ENCODE measurements at regions not wholly inside any gene's neighbourhood (a gene's known extent, or its start where the extent isn't known, plus 50 kb on each side); places are given as distances from the start of the nearest gene placed in this dataset.

GRCh38 chrX:121987163-121987562 is 939.8 kb downstream of the GLUD2 start:
- Mint-ChIP-seq H3K4me1 (ENCODE audit: low read depth, unreplicated experiment) (no peaks in the 10 kb centered on the region), H3K9me3 (ENCODE audit: unreplicated experiment) (no peaks in the 10 kb centered on the region), H3K27ac (ENCODE audit: unreplicated experiment) (no peak overlapping the region), H3K27me3 (ENCODE audit: insufficient read depth, unreplicated experiment) (no peaks in the 10 kb centered on the region), H3K36me3 (ENCODE audit: insufficient read depth, unreplicated experiment) (no peaks in the 10 kb centered on the region), H3K4me3 (ENCODE audit: unreplicated experiment) (no peak overlapping the region)
- intact Hi-C loops (cut with micrococcal nuclease; ENCODE audit: unreplicated experiment) = no loop called here
- BruUV-seq (replicated peaks) = no TSS peak
- Histone ChIP-seq H3K9me3 (no peaks in the 10 kb centered on the region), H3K36me3 (ENCODE audit: control insufficient read depth, insufficient read depth, low read length) (no peaks in the 10 kb centered on the region), H3K4me3 (ENCODE audit: low read depth, low read length) (no peak overlapping the region), H3K27me3 (replicated peaks; ENCODE audit: control insufficient read depth, insufficient read depth, low read length) (no peaks in the 10 kb centered on the region), H3K4me1 (no peaks in the 10 kb centered on the region)
- POLR2A ChIA-PET = no interaction called here
- CTCF ChIA-PET = no interaction called here
- no peak for TF ChIP-seq CTCF (IDR thresholded peaks at IDR 0.05; ENCODE audit: insufficient read depth in 1 of 2, low read depth in 1 of 2, low read length in 1 of 2, severe bottlenecking in 1 of 2, unreplicated experiment in 1 of 2)
- DNase-seq = no peak

GRCh38 chrX:121987835-121988234 is 940.4 kb downstream of the GLUD2 start:
- H3K36me3 ChIP-seq (ENCODE audit: control insufficient read depth, insufficient read depth, low read length) = no peaks in the 10 kb centered on the region
- H3K4me3 ChIP-seq (ENCODE audit: low read depth, low read length) = no peak overlapping the region
- ChIA-PET CTCF (no interaction called here), POLR2A (no interaction called here)
- Mint-ChIP-seq H3K27ac (ENCODE audit: unreplicated experiment) (no peak overlapping the region), H3K4me3 (ENCODE audit: unreplicated experiment) (no peak overlapping the region), H3K9me3 (ENCODE audit: unreplicated experiment) (no peaks in the 10 kb centered on the region), H3K36me3 (ENCODE audit: insufficient read depth, unreplicated experiment) (no peaks in the 10 kb centered on the region), H3K4me1 (ENCODE audit: low read depth, unreplicated experiment) (no peaks in the 10 kb centered on the region), H3K27me3 (ENCODE audit: insufficient read depth, unreplicated experiment) (no peaks in the 10 kb centered on the region)
- TF ChIP-seq CTCF (IDR thresholded peaks at IDR 0.05; ENCODE audit: insufficient read depth in 1 of 2, low read depth in 1 of 2, low read length in 1 of 2, severe bottlenecking in 1 of 2, unreplicated experiment in 1 of 2) = no peak
- no peak for DNase-seq
- H3K27me3 ChIP-seq (replicated peaks; ENCODE audit: control insufficient read depth, insufficient read depth, low read length) = no peaks in the 10 kb centered on the region
- intact Hi-C loops (cut with micrococcal nuclease; ENCODE audit: unreplicated experiment) = no loop called here
- no TSS peak for BruUV-seq (replicated peaks)
- H3K9me3 ChIP-seq = no peaks in the 10 kb centered on the region
- no peaks in the 10 kb centered on the region for H3K4me1 ChIP-seq

GRCh38 chrX:122004127-122004526 is 956.7 kb downstream of the GLUD2 start:
- H3K36me3 Mint-ChIP-seq (ENCODE audit: insufficient read depth, unreplicated experiment) = no peaks in the 10 kb centered on the region
- H3K27ac Mint-ChIP-seq (ENCODE audit: unreplicated experiment) = no peak overlapping the region
- H3K27me3 Mint-ChIP-seq (ENCODE audit: insufficient read depth, unreplicated experiment) = peaks cover 4% of the 10 kb centered on the region
- no peaks in the 10 kb centered on the region for H3K4me1 ChIP-seq
- no peaks in the 10 kb centered on the region for H3K36me3 ChIP-seq (ENCODE audit: control insufficient read depth, insufficient read depth, low read length)
- H3K9me3 ChIP-seq = no peaks in the 10 kb centered on the region
- POLR2A ChIA-PET = no interaction called here
- DNase-seq = no peak
- H3K4me1 Mint-ChIP-seq (ENCODE audit: low read depth, unreplicated experiment) = no peaks in the 10 kb centered on the region
- BruUV-seq (replicated peaks) = no TSS peak
- H3K4me3 ChIP-seq (ENCODE audit: low read depth, low read length) = no peak overlapping the region
- H3K27me3 ChIP-seq (replicated peaks; ENCODE audit: control insufficient read depth, insufficient read depth, low read length) = no peaks in the 10 kb centered on the region
- TF ChIP-seq CTCF (IDR thresholded peaks at IDR 0.05; ENCODE audit: insufficient read depth in 1 of 2, low read depth in 1 of 2, low read length in 1 of 2, severe bottlenecking in 1 of 2, unreplicated experiment in 1 of 2) = no peak
- CTCF ChIA-PET = no interaction called here
- intact Hi-C loops (cut with micrococcal nuclease; ENCODE audit: unreplicated experiment) = no loop called here
- H3K4me3 Mint-ChIP-seq (ENCODE audit: unreplicated experiment) = no peak overlapping the region
- H3K9me3 Mint-ChIP-seq (ENCODE audit: unreplicated experiment) = no peaks in the 10 kb centered on the region

Measured in Caco-2 (cell line).